ENCODE measurements at regions not wholly inside any gene's neighbourhood (a gene's known extent, or its start where the extent isn't known, plus 50 kb on each side); places are given as distances from the start of the nearest gene placed in this dataset.
"Not testable (repeated sequence)": the region's sequence is repeated elsewhere in the genome, so short reads cannot be mapped to it uniquely, and the experiment has no call there.

DNA sequence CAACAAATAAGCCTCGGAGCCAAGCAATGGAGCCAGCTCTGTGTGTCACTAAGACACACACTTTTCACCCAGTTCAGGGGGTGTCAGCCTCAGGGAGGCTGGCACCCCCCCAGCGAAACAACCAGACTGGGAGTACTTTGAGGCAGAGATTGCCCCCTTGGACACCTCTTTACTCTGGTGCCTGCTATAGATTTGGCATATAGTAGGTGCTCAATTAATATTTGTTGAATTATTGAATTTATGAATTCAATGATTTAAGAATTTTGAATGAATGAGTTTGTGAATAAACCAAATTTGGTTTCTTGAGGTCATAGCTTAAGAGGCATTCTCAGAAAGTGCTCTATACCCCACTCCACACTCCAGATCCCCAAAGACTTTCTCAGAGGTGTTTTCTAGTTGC is 70.3 kb downstream of the OLIG1 start:
- H3K9me3 ChIP-seq (ENCODE audit: severe bottlenecking) = no peaks in the 10 kb centered on the region
- H3K27me3 ChIP-seq (ENCODE audit: insufficient read depth, poor library complexity, severe bottlenecking) = peaks cover 21% of the 10 kb centered on the region
- no peaks in the 10 kb centered on the region for H3K36me3 ChIP-seq (ENCODE audit: low read depth)
- ATAC-seq (ENCODE audit: low read depth) (no peak), DNase-seq (ENCODE audit: low spot score) (no peak)
- H3K4me1 ChIP-seq (ENCODE audit: insufficient read depth, poor library complexity, severe bottlenecking) = no peaks in the 10 kb centered on the region
- TF ChIP-seq, protein P1, sequence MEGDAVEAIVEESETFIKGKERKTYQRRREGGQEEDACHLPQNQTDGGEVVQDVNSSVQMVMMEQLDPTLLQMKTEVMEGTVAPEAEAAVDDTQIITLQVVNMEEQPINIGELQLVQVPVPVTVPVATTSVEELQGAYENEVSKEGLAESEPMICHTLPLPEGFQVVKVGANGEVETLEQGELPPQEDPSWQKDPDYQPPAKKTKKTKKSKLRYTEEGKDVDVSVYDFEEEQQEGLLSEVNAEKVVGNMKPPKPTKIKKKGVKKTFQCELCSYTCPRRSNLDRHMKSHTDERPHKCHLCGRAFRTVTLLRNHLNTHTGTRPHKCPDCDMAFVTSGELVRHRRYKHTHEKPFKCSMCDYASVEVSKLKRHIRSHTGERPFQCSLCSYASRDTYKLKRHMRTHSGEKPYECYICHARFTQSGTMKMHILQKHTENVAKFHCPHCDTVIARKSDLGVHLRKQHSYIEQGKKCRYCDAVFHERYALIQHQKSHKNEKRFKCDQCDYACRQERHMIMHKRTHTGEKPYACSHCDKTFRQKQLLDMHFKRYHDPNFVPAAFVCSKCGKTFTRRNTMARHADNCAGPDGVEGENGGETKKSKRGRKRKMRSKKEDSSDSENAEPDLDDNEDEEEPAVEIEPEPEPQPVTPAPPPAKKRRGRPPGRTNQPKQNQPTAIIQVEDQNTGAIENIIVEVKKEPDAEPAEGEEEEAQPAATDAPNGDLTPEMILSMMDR (IDR thresholded peaks at IDR 0.05; ENCODE audit: poor library complexity, severe bottlenecking) = no peak
- no peak overlapping the region for H3K27ac ChIP-seq (ENCODE audit: poor library complexity, severe bottlenecking)
- H3K4me3 ChIP-seq (ENCODE audit: severe bottlenecking) = no peak overlapping the region

DNA sequence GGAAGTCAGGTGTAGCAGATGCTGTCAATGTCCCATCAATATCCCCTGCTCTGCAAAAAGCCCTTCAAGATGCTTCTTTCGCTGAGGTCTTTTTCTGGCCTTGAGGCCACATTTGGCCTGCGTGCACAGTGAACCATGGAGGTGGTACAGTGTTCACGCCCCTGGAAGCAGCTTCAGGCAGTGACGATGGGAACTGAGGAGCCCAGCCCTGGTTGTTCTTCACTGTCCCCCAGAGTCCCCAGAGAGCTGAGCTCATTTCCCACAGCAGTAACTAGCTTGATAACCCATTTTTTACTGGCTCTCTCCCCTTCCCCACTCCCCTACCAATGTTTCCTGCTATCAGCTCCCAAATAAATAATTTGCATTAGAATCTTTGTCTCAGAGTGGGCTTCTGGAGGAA is 76.5 kb downstream of the OLIG1 start:
- no peak for ATAC-seq (ENCODE audit: low read depth)
- no peak for DNase-seq (ENCODE audit: low spot score)
- H3K4me3 ChIP-seq (ENCODE audit: severe bottlenecking) = no peak overlapping the region
- no peaks in the 10 kb centered on the region for H3K4me1 ChIP-seq (ENCODE audit: insufficient read depth, poor library complexity, severe bottlenecking)
- no peaks in the 10 kb centered on the region for H3K9me3 ChIP-seq (ENCODE audit: severe bottlenecking)
- H3K27me3 ChIP-seq (ENCODE audit: insufficient read depth, poor library complexity, severe bottlenecking) = peaks cover 25% of the 10 kb centered on the region
- no peaks in the 10 kb centered on the region for H3K36me3 ChIP-seq (ENCODE audit: low read depth)
- no peak overlapping the region for H3K27ac ChIP-seq (ENCODE audit: poor library complexity, severe bottlenecking)
- TF ChIP-seq, protein P1 (IDR thresholded peaks at IDR 0.05; ENCODE audit: poor library complexity, severe bottlenecking) = no peak

DNA sequence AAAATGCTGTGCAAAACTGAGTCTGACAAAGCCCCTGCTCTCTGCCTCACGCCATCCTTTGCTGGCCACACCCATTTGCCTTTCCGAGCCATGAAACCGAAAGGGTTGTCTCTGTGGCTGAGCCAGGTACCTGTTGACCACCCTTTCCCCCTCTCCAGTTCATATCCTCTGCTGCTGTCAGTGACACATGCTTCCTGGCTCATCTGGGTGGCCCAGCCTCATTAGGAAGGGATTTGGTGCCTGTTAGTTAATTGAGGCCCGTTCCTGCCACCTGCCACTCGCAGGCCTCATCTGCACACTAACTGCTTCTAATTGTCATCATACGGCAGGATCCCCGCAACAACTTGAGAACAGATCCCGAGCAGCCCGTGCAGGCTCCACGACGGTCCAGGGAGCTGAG is 79.2 kb downstream of the OLIG1 start:
- Histone ChIP-seq H3K27me3 (ENCODE audit: insufficient read depth, poor library complexity, severe bottlenecking) (peaks cover 25% of the 10 kb centered on the region), H3K4me3 (ENCODE audit: severe bottlenecking) (no peak overlapping the region), H3K27ac (ENCODE audit: poor library complexity, severe bottlenecking) (no peak overlapping the region), H3K36me3 (ENCODE audit: low read depth) (no peaks in the 10 kb centered on the region), H3K4me1 (ENCODE audit: insufficient read depth, poor library complexity, severe bottlenecking) (no peaks in the 10 kb centered on the region), H3K9me3 (ENCODE audit: severe bottlenecking) (no peaks in the 10 kb centered on the region)
- TF ChIP-seq, protein P1 (IDR thresholded peaks at IDR 0.05; ENCODE audit: poor library complexity, severe bottlenecking) = no peak
- DNase-seq (ENCODE audit: low spot score) (no peak), ATAC-seq (ENCODE audit: low read depth) (no peak)

DNA sequence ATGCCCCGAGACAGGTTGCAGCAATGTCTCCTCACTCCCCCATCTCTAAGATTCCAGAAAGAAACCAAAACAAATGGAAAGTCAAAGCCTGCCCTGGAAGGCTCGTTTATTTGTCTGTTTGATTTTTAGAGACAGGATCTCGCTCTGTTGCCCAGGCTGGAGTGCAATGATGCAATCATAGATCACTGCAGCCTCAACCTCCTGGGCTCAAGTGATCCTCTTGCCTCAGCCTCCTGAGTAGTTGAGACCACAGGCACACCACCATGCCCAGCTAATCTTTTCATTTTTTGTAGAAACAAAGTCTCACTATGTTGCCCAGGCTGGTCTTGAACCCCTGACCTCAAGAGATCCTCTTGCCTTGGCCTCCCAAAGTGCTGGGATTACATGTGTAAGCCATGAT is 78.8 kb upstream of the IFNAR2 start:
- not testable (repeated sequence) for H3K4me3 ChIP-seq (ENCODE audit: severe bottlenecking); ATAC-seq (ENCODE audit: low read depth); H3K36me3 ChIP-seq (ENCODE audit: low read depth); DNase-seq (ENCODE audit: low spot score); H3K27ac ChIP-seq (ENCODE audit: poor library complexity, severe bottlenecking); H3K9me3 ChIP-seq (ENCODE audit: severe bottlenecking); H3K4me1 ChIP-seq (ENCODE audit: insufficient read depth, poor library complexity, severe bottlenecking)
- peaks cover 18% of the 10 kb centered on the region for H3K27me3 ChIP-seq (ENCODE audit: insufficient read depth, poor library complexity, severe bottlenecking)

DNA sequence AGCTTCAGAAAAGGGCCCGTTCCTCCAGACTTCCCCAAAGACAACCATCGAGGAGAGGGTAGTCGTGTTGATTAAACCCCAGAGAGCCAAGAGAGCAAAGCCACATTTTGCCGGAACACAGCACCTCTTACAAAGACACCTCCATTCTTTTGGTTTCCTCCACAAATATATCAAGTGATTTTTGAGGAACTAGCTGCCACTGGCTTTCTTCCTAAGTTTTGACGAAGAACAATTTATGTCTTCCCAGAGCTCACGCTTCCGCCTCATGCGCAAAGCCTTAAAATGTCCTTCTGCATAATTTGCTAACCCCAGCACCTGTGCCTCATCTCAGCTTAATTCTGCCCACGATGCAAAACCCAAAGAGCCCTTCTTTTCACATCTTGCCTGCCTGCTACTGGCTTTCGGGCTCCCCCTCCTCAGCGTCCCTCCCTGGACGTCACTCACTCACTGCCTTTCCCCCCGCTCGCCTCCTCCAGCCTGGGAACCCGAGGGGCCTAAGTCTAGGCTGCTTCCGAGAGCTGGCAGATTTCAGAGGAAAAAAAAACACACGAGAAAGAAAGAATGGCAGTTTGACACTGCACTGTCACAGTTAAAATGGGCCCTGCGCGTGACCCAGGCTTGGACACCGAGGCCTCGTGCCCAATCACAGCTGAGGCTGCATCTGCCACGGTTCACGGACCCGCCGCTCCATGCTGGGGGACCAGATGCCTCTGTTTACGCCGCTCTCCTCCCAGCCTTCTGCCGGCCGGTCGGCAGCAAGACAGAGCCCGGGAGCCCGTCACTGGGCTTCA is 77.6 kb upstream of the IFNAR2 start:
- no peaks in the 10 kb centered on the region for H3K9me3 ChIP-seq (ENCODE audit: severe bottlenecking)
- TF ChIP-seq, protein P1 (IDR thresholded peaks at IDR 0.05; ENCODE audit: poor library complexity, severe bottlenecking) = no peak
- H3K4me1 ChIP-seq (ENCODE audit: insufficient read depth, poor library complexity, severe bottlenecking) = no peaks in the 10 kb centered on the region
- H3K4me3 ChIP-seq (ENCODE audit: severe bottlenecking) = no peak overlapping the region
- H3K27me3 ChIP-seq (ENCODE audit: insufficient read depth, poor library complexity, severe bottlenecking) = peaks cover 7% of the 10 kb centered on the region
- DNase-seq (ENCODE audit: low spot score) = no peak
- no peaks in the 10 kb centered on the region for H3K36me3 ChIP-seq (ENCODE audit: low read depth)
- H3K27ac ChIP-seq (ENCODE audit: poor library complexity, severe bottlenecking) = no peak overlapping the region
- no peak for ATAC-seq (ENCODE audit: low read depth)
